Sigmoid colon (tissue), 6 donors: ENCODE measurements at regions not wholly inside any gene's neighbourhood (a gene's known extent, or its start where the extent isn't known, plus 50 kb on each side); places are given as distances from the start of the nearest gene placed in this dataset.

Source experiments
- DNase-seq: peaks from one replicate; pipeline ENCODE4 v3.0.0-alpha.2; 2019
- H3K27ac ChIP-seq, 4 donors: fragments of 200-600 bp; sonication (generic); one replicate each; pipeline ENCODE4 v1.5.1; 2016 to 2019; ENCODE audit warnings: mild to moderate bottlenecking in 1 of 4
- H3K27me3 ChIP-seq, 3 donors: fragments of 200-600 bp; sonication (generic); one replicate each; pipeline ENCODE4 v1.5.1; 2019; ENCODE audit warnings: mild to moderate bottlenecking in 1 of 3
- H3K36me3 ChIP-seq, 4 donors: fragments of 200-600 bp; sonication (generic); one replicate each; pipeline ENCODE4 v1.5.1; 2016 to 2019
- H3K4me1 ChIP-seq, 4 donors: fragments of 200-600 bp; sonication (generic); one replicate each; pipeline ENCODE4 v1.5.1; 2017 to 2019
- H3K4me3 ChIP-seq, 4 donors: fragments of 200-600 bp; sonication (generic); one replicate each; pipeline ENCODE4 v1.5.1; 2017 to 2019; ENCODE audit warnings: mild to moderate bottlenecking in 2 of 4, moderate library complexity in 1 of 4
- H3K9me3 ChIP-seq, 4 donors: fragments of 200-600 bp in 3 of 4; sonication (generic) in 3 of 4; one replicate each; pipeline versions ENCODE4 v1.5.1 to v1.6.1; 2013 to 2019
- CTCF ChIP-seq, 4 experiments: fragments of 450-650 bp in 3 of 4; fragments of 200-600 bp in 1 of 4; IDR thresholded peaks; one replicate each; pipeline ENCODE4 v1.5.1; 2016 to 2019; ENCODE audit warnings: antibody characterized with exemption in 4 of 4, mild to moderate bottlenecking in 3 of 4, moderate library complexity in 2 of 4
- EP300 ChIP-seq, 4 donors: sonication (generic); formaldehyde crosslinking; IDR thresholded peaks; one replicate each; pipeline ENCODE4 v1.6.1; 2017; ENCODE audit warnings: antibody characterized with exemption in 4 of 4
- POLR2A ChIP-seq, 2 donors: fragments of 450-650 bp; IDR thresholded peaks; one replicate each; pipeline ENCODE4 v1.6.1; 2016; ENCODE audit warnings: antibody characterized with exemption in 2 of 2, mild to moderate bottlenecking in 2 of 2, moderate library complexity in 2 of 2
- POLR2AphosphoS5 ChIP-seq, 4 donors: sonication (generic); formaldehyde crosslinking; IDR thresholded peaks; one replicate each; pipeline ENCODE4 v1.6.1; 2017; ENCODE audit warnings: antibody characterized with exemption in 4 of 4
- WGBS, 2 donors: extraction: QIAGEN DNeasy Blood & Tissue Kit; methylation state at CpG; one replicate each; pipeline ENCODE4 v1.1.7; 2013; 5-methylcytosine and 5-hydroxymethylcytosine counted together
- intact Hi-C: fragments of 100-400 bp; cut with DNase I; formaldehyde crosslinking; loops from one replicate; pipeline ENCODE4 v1.15.1; 2023
- donor health status: healthy with polysubstance abuse.
- donor health status: healthy.

GRCh38 chr3:31184261-31185061, 290.0 kb upstream of the GADL1 start:
- intact Hi-C loops = no loop called here
- no peak overlapping the region for H3K27ac ChIP-seq
- H3K27me3 ChIP-seq = no peaks in the 10 kb centered on the region
- no peak for DNase-seq
- H3K9me3 ChIP-seq = no peaks in the 10 kb centered on the region
- no peaks in the 10 kb centered on the region for H3K4me1 ChIP-seq
- WGBS, 2 donors = 27 to 68% methylated on average over 3 of the region's 3 CpGs
- no peaks in the 10 kb centered on the region for H3K36me3 ChIP-seq
- H3K4me3 ChIP-seq = no peak overlapping the region
- no peak for TF ChIP-seq POLR2A (IDR thresholded peaks at IDR 0.05)
- no peak for TF ChIP-seq CTCF (IDR thresholded peaks at IDR 0.05)
- no peak for TF ChIP-seq EP300 (IDR thresholded peaks at IDR 0.05)
- no peak for TF ChIP-seq POLR2AphosphoS5 (IDR thresholded peaks at IDR 0.05)

- intact Hi-C loops = no loop called here
- TF ChIP-seq CTCF (IDR thresholded peaks at IDR 0.05) (no peak), POLR2AphosphoS5 (IDR thresholded peaks at IDR 0.05) (no peak), EP300 (IDR thresholded peaks at IDR 0.05) (no peak), POLR2A (IDR thresholded peaks at IDR 0.05) (no peak)
- no peaks in the 10 kb centered on the region for H3K4me1 ChIP-seq
- no peak for DNase-seq
- no peak overlapping the region for H3K27ac ChIP-seq
- H3K36me3 ChIP-seq = no peaks in the 10 kb centered on the region
- H3K9me3 ChIP-seq = no peaks in the 10 kb centered on the region
- H3K27me3 ChIP-seq = no peaks in the 10 kb centered on the region
- no peak overlapping the region for H3K4me3 ChIP-seq
- WGBS, 2 donors = 52 to 82% methylated on average over 2 of the region's 2 CpGs
These were observed 290.5 kb upstream of the GADL1 start for GRCh38 chr3:31185062-31185357.

- TF ChIP-seq CTCF (IDR thresholded peaks at IDR 0.05) (no peak), EP300 (IDR thresholded peaks at IDR 0.05) (no peak), POLR2A (IDR thresholded peaks at IDR 0.05) (no peak), POLR2AphosphoS5 (IDR thresholded peaks at IDR 0.05) (no peak)
- 85 to 93% methylated on average over 4 of the region's 4 CpGs for WGBS, 2 donors
- no peaks in the 10 kb centered on the region for H3K4me1 ChIP-seq
- no peak for DNase-seq
- H3K36me3 ChIP-seq = no peaks in the 10 kb centered on the region
- H3K4me3 ChIP-seq = no peak overlapping the region
- intact Hi-C loops = no loop called here
- no peaks in the 10 kb centered on the region for H3K27me3 ChIP-seq
- H3K9me3 ChIP-seq = no peaks in the 10 kb centered on the region
- no peak overlapping the region for H3K27ac ChIP-seq
These were observed 291.6 kb upstream of the GADL1 start for GRCh38 chr3:31186041-31186440.

- Histone ChIP-seq H3K4me3 (no peak overlapping the region), H3K27me3 (no peaks in the 10 kb centered on the region), H3K36me3 (no peaks in the 10 kb centered on the region), H3K9me3 (no peaks in the 10 kb centered on the region), H3K27ac (no peak overlapping the region), H3K4me1 (no peaks in the 10 kb centered on the region)
- TF ChIP-seq EP300 (IDR thresholded peaks at IDR 0.05) (no peak), POLR2A (IDR thresholded peaks at IDR 0.05) (no peak), POLR2AphosphoS5 (IDR thresholded peaks at IDR 0.05) (no peak), CTCF (IDR thresholded peaks at IDR 0.05) (no peak)
- intact Hi-C loops = no loop called here
- DNase-seq = no peak
- 27 to 67% methylated on average over 1 of the region's 1 CpG for WGBS, 2 donors
These were observed 292.9 kb upstream of the GADL1 start for GRCh38 chr3:31187380-31187779.

GRCh38 chr3:31188112-31188511, 293.7 kb upstream of the GADL1 start:
- TF ChIP-seq CTCF (IDR thresholded peaks at IDR 0.05) = no peak
- TF ChIP-seq POLR2A (IDR thresholded peaks at IDR 0.05) = no peak
- no peak for TF ChIP-seq EP300 (IDR thresholded peaks at IDR 0.05)
- TF ChIP-seq POLR2AphosphoS5 (IDR thresholded peaks at IDR 0.05) = no peak
- intact Hi-C loops = no loop called here
- 78 to 86% methylated on average over 6 of the region's 6 CpGs for WGBS, 2 donors
- peak; percentile 69 for DNase-seq
- no peak overlapping the region for H3K4me3 ChIP-seq
- H3K4me1 ChIP-seq = no peaks in the 10 kb centered on the region
- H3K27ac ChIP-seq = peak overlapping the region in 1 of 4 donors; percentile 28
- no peaks in the 10 kb centered on the region for H3K9me3 ChIP-seq
- H3K36me3 ChIP-seq = no peaks in the 10 kb centered on the region
- no peaks in the 10 kb centered on the region for H3K27me3 ChIP-seq
